GM23338 (cell line): ENCODE measurements at regions not wholly inside any gene's neighbourhood (a gene's known extent, or its start where the extent isn't known, plus 50 kb on each side); places are given as distances from the start of the nearest gene placed in this dataset.

Source experiments
- ATAC-seq: fragments of 200-7000 bp; cut with Tn5 transposase; 3 replicates; pipeline ENCODE4 v1.9.1; 2020
- DNase-seq: peaks from one replicate; pipeline ENCODE4 v3.0.0-alpha.2; 2015; ENCODE audit warnings: low spot score
- H2AFZ ChIP-seq: fragments of 200-600 bp; sonication (generic); 2 replicates; pipeline ENCODE4 v1.8.0; 2016; ENCODE audit warnings: antibody characterized with exemption, mild to moderate bottlenecking, moderate library complexity
- H3F3A ChIP-seq: fragments of 200-600 bp; sonication (generic); replicated peaks from 2 replicates; pipeline ENCODE4 v1.8.0; 2017; ENCODE audit warnings: antibody characterized with exemption, mixed run types, low read depth
- H3K27ac ChIP-seq: fragments of 200-600 bp; sonication (generic); 2 replicates; pipeline ENCODE4 v1.6.1; 2016; ENCODE audit warnings: low read depth
- H3K27me3 ChIP-seq: fragments of 200-600 bp; sonication (generic); 2 replicates; pipeline ENCODE4 v1.8.0; 2016; ENCODE audit warnings: mild to moderate bottlenecking, mixed run types, moderate library complexity; ENCODE audit not compliant: insufficient read depth
- H3K36me3 ChIP-seq: fragments of 200-600 bp; sonication (generic); 2 replicates; pipeline ENCODE4 v1.8.0; 2016; ENCODE audit warnings: mild to moderate bottlenecking; ENCODE audit not compliant: insufficient read depth
- H3K4me1 ChIP-seq: fragments of 200-600 bp; sonication (generic); 2 replicates; pipeline ENCODE4 v1.8.0; 2016; ENCODE audit warnings: mild to moderate bottlenecking, moderate library complexity; ENCODE audit not compliant: insufficient read depth
- H3K4me2 ChIP-seq: fragments of 200-600 bp; sonication (generic); 2 replicates; pipeline ENCODE4 v1.7.1; 2017; ENCODE audit warnings: mixed run types
- H3K4me3 ChIP-seq: fragments of 200-600 bp; sonication (generic); 2 replicates; pipeline ENCODE4 v1.6.1; 2016; ENCODE audit warnings: mixed run types
- H3K79me2 ChIP-seq: fragments of 200-600 bp; sonication (generic); replicated peaks from 2 replicates; pipeline ENCODE4 v1.8.0; 2017; ENCODE audit warnings: mild to moderate bottlenecking; ENCODE audit not compliant: insufficient read depth
- H3K9me2 ChIP-seq: fragments of 200-600 bp; sonication (generic); 2 replicates; pipeline ENCODE4 v1.8.0; 2017; ENCODE audit not compliant: insufficient read depth
- H4K20me1 ChIP-seq: fragments of 200-600 bp; sonication (generic); replicated peaks from 2 replicates; pipeline ENCODE4 v1.8.0; 2017; ENCODE audit warnings: mild to moderate bottlenecking; ENCODE audit not compliant: insufficient read depth
- H3K27ac Mint-ChIP-seq: 2 replicates; pipeline ENCODE4 v1.8.0; 2020; ENCODE audit warnings: inconsistent platforms, mild to moderate bottlenecking, moderate library complexity, mixed read lengths
- H3K27me3 Mint-ChIP-seq: 3 replicates; pipeline ENCODE4 v1.8.0; 2022; ENCODE audit warnings: low read depth, mild to moderate bottlenecking, moderate library complexity, mixed read lengths, inconsistent platforms; ENCODE audit not compliant: insufficient read depth, poor library complexity
- H3K36me3 Mint-ChIP-seq: 3 replicates; pipeline ENCODE4 v1.8.0; 2021; ENCODE audit warnings: low read depth, mild to moderate bottlenecking, inconsistent platforms, moderate library complexity, mixed read lengths
- H3K4me1 Mint-ChIP-seq: 3 replicates; pipeline ENCODE4 v1.8.0; 2020; ENCODE audit warnings: mild to moderate bottlenecking, inconsistent platforms, mixed read lengths
- H3K4me3 Mint-ChIP-seq: 3 replicates; pipeline ENCODE4 v1.8.0; 2021; ENCODE audit warnings: moderate library complexity, mild to moderate bottlenecking, inconsistent platforms, mixed read lengths
- H3K9me3 Mint-ChIP-seq: 3 replicates; pipeline ENCODE4 v1.8.0; 2020; ENCODE audit warnings: moderate library complexity, mild to moderate bottlenecking, inconsistent platforms, mixed read lengths
- CREB1 ChIP-seq: fragments of 250-450 bp; sonication (Bioruptor Pico); IDR thresholded peaks from 2 replicates; pipeline ENCODE4 v1.5.0; 2020; ENCODE audit warnings: low read depth, mild to moderate bottlenecking, moderate library complexity
- CTCF ChIP-seq, 2 experiments: fragments of 200-600 bp in 1 of 2; sonication (generic) in 1 of 2; conservative IDR thresholded peaks; 2 replicates each; pipeline versions ENCODE4 v1.5.1 to v1.6.1; 2016 to 2017; ENCODE audit warnings: antibody characterized with exemption in 2 of 2, low read depth in 2 of 2, mild to moderate bottlenecking in 2 of 2, moderate library complexity in 1 of 2
- ETS1 ChIP-seq: IDR thresholded peaks from 2 replicates; pipeline ENCODE4 v1.6.1; 2016; ENCODE audit warnings: antibody characterized with exemption
- EZH2 ChIP-seq: fragments of 200-600 bp; sonication (generic); IDR thresholded peaks from one replicate; pipeline ENCODE4 v1.8.0; 2017; ENCODE audit warnings: antibody characterized with exemption, mild to moderate bottlenecking, low read depth; ENCODE audit not compliant: unreplicated experiment
- EZH2phosphoT487 ChIP-seq: fragments of 200-600 bp; sonication (generic); IDR thresholded peaks from one replicate; pipeline ENCODE4 v1.8.1; 2018; ENCODE audit warnings: antibody characterized with exemption; ENCODE audit not compliant: unreplicated experiment
- JUNB ChIP-seq: IDR thresholded peaks from one replicate; pipeline ENCODE4 v1.6.1; 2016; ENCODE audit warnings: antibody characterized with exemption; ENCODE audit not compliant: unreplicated experiment
- NANOG ChIP-seq: IDR thresholded peaks from 2 replicates; pipeline ENCODE4 v1.6.1; 2016; ENCODE audit warnings: antibody characterized with exemption, borderline replicate concordance
- POLR2AphosphoS5 ChIP-seq: IDR thresholded peaks from 2 replicates; pipeline ENCODE4 v1.6.1; 2016; ENCODE audit warnings: antibody characterized with exemption, low read depth
- ZNF114 ChIP-seq: fragments of 250-450 bp; sonication (Bioruptor Pico); IDR thresholded peaks from 2 replicates; pipeline ENCODE4 v1.5.0; 2020; ENCODE audit warnings: mild to moderate bottlenecking, moderate library complexity
- ZNF331 ChIP-seq: fragments of 250-450 bp; sonication (Bioruptor Pico); IDR thresholded peaks from 2 replicates; pipeline ENCODE4 v1.5.0; 2020; ENCODE audit warnings: low read depth, mild to moderate bottlenecking, moderate library complexity
- ZNF462 ChIP-seq: fragments of 250-450 bp; sonication (Bioruptor Pico); IDR thresholded peaks from 2 replicates; pipeline ENCODE4 v1.5.0; 2020; ENCODE audit warnings: mild to moderate bottlenecking, moderate library complexity

GRCh38 chr15:49718846-49719245 lies 98.0 kb downstream of the DTWD1 start:
- Mint-ChIP-seq H3K27ac (no peak overlapping the region), H3K9me3 (no peaks in the 10 kb centered on the region), H3K36me3 (no peaks in the 10 kb centered on the region), H3K4me1 (peaks cover 7% of the 10 kb centered on the region), H3K27me3 (peaks cover 9% of the 10 kb centered on the region), H3K4me3 (no peak overlapping the region)
- Histone ChIP-seq H3K4me3 (no peak overlapping the region), H4K20me1 (no peaks in the 10 kb centered on the region), H3K36me3 (no peaks in the 10 kb centered on the region), H3K9me2 (no peaks in the 10 kb centered on the region), H3F3A (no peaks in the 10 kb centered on the region), H3K27ac (no peak overlapping the region), H3K4me2 (no peak overlapping the region), H3K79me2 (no peaks in the 10 kb centered on the region), H3K4me1 (no peaks in the 10 kb centered on the region), H3K27me3 (peaks cover 7% of the 10 kb centered on the region; the same call in 1 of the 2 replicates), H2AFZ (no peak overlapping the region)
- TF ChIP-seq CREB1 (CRISPR knock-in tag), result no peak
- TF ChIP-seq NANOG, result no peak
- TF ChIP-seq ETS1, result no peak
- no peak for TF ChIP-seq ZNF331 (CRISPR knock-in tag)
- TF ChIP-seq EZH2phosphoT487, result no peak
- no peak for TF ChIP-seq POLR2AphosphoS5
- TF ChIP-seq CTCF (conservative IDR thresholded peaks at IDR 0.05; ENCODE audit: low read depth in 2 of 2), result no peak
- no peak for TF ChIP-seq JUNB
- no peak for TF ChIP-seq ZNF114 (CRISPR knock-in tag)
- no peak for TF ChIP-seq EZH2
- DNase-seq, result peak; percentile 28
- peak; percentile 60 for ATAC-seq

- Histone ChIP-seq H3K4me3 (no peak overlapping the region), H3K4me2 (no peak overlapping the region), H3K27ac (no peak overlapping the region), H3K9me2 (no peaks in the 10 kb centered on the region), H3K36me3 (no peaks in the 10 kb centered on the region), H4K20me1 (no peaks in the 10 kb centered on the region), H2AFZ (no peak overlapping the region), H3F3A (no peaks in the 10 kb centered on the region), H3K27me3 (peaks cover 7% of the 10 kb centered on the region; the same call in 1 of the 2 replicates), H3K79me2 (no peaks in the 10 kb centered on the region), H3K4me1 (no peaks in the 10 kb centered on the region)
- Mint-ChIP-seq H3K27ac (no peak overlapping the region), H3K27me3 (peaks cover 9% of the 10 kb centered on the region), H3K36me3 (no peaks in the 10 kb centered on the region), H3K9me3 (no peaks in the 10 kb centered on the region), H3K4me1 (peaks cover 7% of the 10 kb centered on the region), H3K4me3 (no peak overlapping the region)
- no peak for DNase-seq
- no peak for TF ChIP-seq EZH2phosphoT487
- TF ChIP-seq JUNB, result no peak
- no peak for TF ChIP-seq ETS1
- no peak for TF ChIP-seq ZNF462 (CRISPR knock-in tag)
- no peak for ATAC-seq
Observed at GRCh38 chr15:49720261-49720660, 99.4 kb downstream of the DTWD1 start.
